ENCODE measurements at regions not wholly inside any gene's neighbourhood (a gene's known extent, or its start where the extent isn't known, plus 50 kb on each side); places are given as distances from the start of the nearest gene placed in this dataset.

DNA sequence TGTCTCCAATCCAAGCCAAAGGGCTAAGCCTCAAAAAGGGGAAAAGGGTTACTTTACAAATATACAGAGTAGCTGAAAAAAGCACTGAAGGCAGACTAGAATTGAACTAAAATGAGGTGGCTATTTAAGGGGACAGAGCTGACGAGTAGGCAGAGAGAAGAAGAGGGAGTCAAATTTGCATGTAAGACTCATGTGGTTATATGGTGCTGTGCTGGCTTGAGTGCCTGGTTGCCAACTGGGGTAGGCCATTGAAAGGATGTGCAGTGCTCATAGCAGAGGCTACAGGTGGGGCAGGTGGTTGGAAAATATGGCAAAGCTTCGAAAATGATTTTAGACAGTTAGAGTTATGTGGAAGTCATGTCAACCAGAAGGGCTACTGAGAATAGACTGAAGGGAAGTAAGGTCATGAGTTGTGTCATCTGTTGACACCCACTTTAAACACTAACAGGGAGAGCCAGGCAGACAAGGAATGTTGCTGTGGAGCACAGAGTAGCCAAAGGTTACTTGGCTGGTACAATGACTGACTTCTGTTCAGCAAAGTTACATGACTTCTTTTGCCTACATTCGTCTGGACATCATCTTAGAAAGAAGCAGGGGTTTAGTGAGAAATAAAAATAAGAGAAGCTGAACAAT lies 1210.4 kb downstream of the ADGRL3 start:
- no peaks in the 10 kb centered on the region for H3K36me3 ChIP-seq (ENCODE audit: control insufficient read depth, insufficient read depth, low read length)
- ChIA-PET POLR2A (no interaction called here), CTCF (no interaction called here)
- ATAC-seq (no peak), DNase-seq (ENCODE audit: low read depth, low spot score) (no peak)
- no TSS peak for BruUV-seq (replicated peaks)
- TF ChIP-seq SIN3A (IDR thresholded peaks at IDR 0.05; ENCODE audit: borderline replicate concordance, insufficient read depth, low read depth, low read length): no peak
- TF ChIP-seq REST (IDR thresholded peaks at IDR 0.05; ENCODE audit: insufficient read depth in 1 of 2, low read depth in 2 of 2, low read length in 1 of 2): no peak
- TF ChIP-seq CTCF (IDR thresholded peaks at IDR 0.05): no peak
- TF ChIP-seq POLR2AphosphoS5 (IDR thresholded peaks at IDR 0.05; ENCODE audit: low read depth, low read length): no peak
- H3K27ac ChIP-seq (ENCODE audit: low read length): no peak overlapping the region
- no peaks in the 10 kb centered on the region for H3K27me3 ChIP-seq (ENCODE audit: control insufficient read depth, insufficient read depth, low read length)
- H3K4me1 ChIP-seq (ENCODE audit: control insufficient read depth, insufficient read depth, low read length): no peaks in the 10 kb centered on the region
- intact Hi-C loops (cut with micrococcal nuclease; ENCODE audit: unreplicated experiment) (loop anchor here (10.0 kb wide), 1 partner anchor 56 kb away; no protein-coding TSS in a partner anchor), in situ Hi-C loops (cut with HindIII; ENCODE audit: low pct_unique_long_range_greater_than_20kb, low sequenced_read_pairs) (no loop called here)
- H3K4me3 ChIP-seq (ENCODE audit: low read depth in 2 of 2, low read length in 2 of 2): no peak overlapping the region
- H3K9me3 ChIP-seq (ENCODE audit: control insufficient read depth, insufficient read depth, low read depth, low read length): no peaks in the 10 kb centered on the region

- no peaks in the 10 kb centered on the region for H3K36me3 ChIP-seq (ENCODE audit: control insufficient read depth, insufficient read depth, low read length)
- CTCF ChIA-PET: no interaction called here
- DNase-seq (ENCODE audit: low read depth, low spot score) (no peak), ATAC-seq (no peak)
- no TSS peak for BruUV-seq (replicated peaks)
- H3K4me1 ChIP-seq (ENCODE audit: control insufficient read depth, insufficient read depth, low read length): no peaks in the 10 kb centered on the region
- TF ChIP-seq REST (IDR thresholded peaks at IDR 0.05; ENCODE audit: insufficient read depth in 1 of 2, low read depth in 2 of 2, low read length in 1 of 2) (no peak), SIN3A (IDR thresholded peaks at IDR 0.05; ENCODE audit: borderline replicate concordance, insufficient read depth, low read depth, low read length) (no peak), POLR2AphosphoS5 (IDR thresholded peaks at IDR 0.05; ENCODE audit: low read depth, low read length) (no peak), CTCF (IDR thresholded peaks at IDR 0.05) (no peak), TCF7L2 (IDR thresholded peaks at IDR 0.05; ENCODE audit: low read depth, low read length) (no peak)
- H3K27ac ChIP-seq (ENCODE audit: low read length): no peak overlapping the region
- intact Hi-C loops (cut with micrococcal nuclease; ENCODE audit: unreplicated experiment) (no loop called here), in situ Hi-C loops (cut with HindIII; ENCODE audit: low pct_unique_long_range_greater_than_20kb, low sequenced_read_pairs) (no loop called here)
- no peaks in the 10 kb centered on the region for H3K27me3 ChIP-seq (ENCODE audit: control insufficient read depth, insufficient read depth, low read length)
- POLR2A ChIA-PET: no interaction called here
- H3K9me3 ChIP-seq (ENCODE audit: control insufficient read depth, insufficient read depth, low read depth, low read length): no peaks in the 10 kb centered on the region
- no peak overlapping the region for H3K4me3 ChIP-seq (ENCODE audit: low read depth in 2 of 2, low read length in 2 of 2)
Measured at GRCh38 chr4:62408454-62408853, 1208.3 kb downstream of the ADGRL3 start.

All from Panc1 (cell line).